Mucosa of stomach (tissue), 1 donor: ENCODE measurements at regions not wholly inside any gene's neighbourhood (a gene's known extent, or its start where the extent isn't known, plus 50 kb on each side); places are given as distances from the start of the nearest gene placed in this dataset.

Source experiments
- H3K27me3 ChIP-seq: one replicate; pipeline ENCODE4 v1.7.0; 2013; ENCODE audit warnings: mild to moderate bottlenecking, low read length; ENCODE audit not compliant: control insufficient read depth, insufficient read depth
- H3K36me3 ChIP-seq: one replicate; pipeline ENCODE4 v1.7.0; 2013; ENCODE audit warnings: low read length; ENCODE audit not compliant: control insufficient read depth, insufficient read depth
- H3K4me1 ChIP-seq: one replicate; pipeline ENCODE4 v1.7.0; 2013; ENCODE audit warnings: mild to moderate bottlenecking, low read length; ENCODE audit not compliant: control insufficient read depth, insufficient read depth
- H3K4me3 ChIP-seq: one replicate; pipeline ENCODE4 v1.7.0; 2013; ENCODE audit warnings: low read length
- H3K9ac ChIP-seq: one replicate; pipeline ENCODE4 v1.7.0; 2013; ENCODE audit warnings: mild to moderate bottlenecking, low read length, moderate library complexity
- H3K9me3 ChIP-seq: one replicate; pipeline ENCODE4 v1.7.0; 2013; ENCODE audit warnings: mild to moderate bottlenecking, low read length, moderate library complexity; ENCODE audit not compliant: control insufficient read depth
- donor health status: Pancreatic carcinoma.

- no peaks in the 10 kb centered on the region for H3K36me3 ChIP-seq
- H3K27me3 ChIP-seq, result no peaks in the 10 kb centered on the region
- no peaks in the 10 kb centered on the region for H3K9me3 ChIP-seq
- no peak overlapping the region for H3K4me3 ChIP-seq
- no peak overlapping the region for H3K9ac ChIP-seq
- H3K4me1 ChIP-seq, result no peaks in the 10 kb centered on the region
Measured at GRCh38 chrX:20654596-20655106, 387.9 kb upstream of the RPS6KA3 start.

GRCh38 chrX:20653070-20653469 lies 386.4 kb upstream of the RPS6KA3 start:
- Histone ChIP-seq H3K4me3 (no peak overlapping the region), H3K27me3 (no peaks in the 10 kb centered on the region), H3K9ac (no peak overlapping the region), H3K4me1 (no peaks in the 10 kb centered on the region), H3K36me3 (no peaks in the 10 kb centered on the region), H3K9me3 (no peaks in the 10 kb centered on the region)

- Histone ChIP-seq H3K27me3 (no peaks in the 10 kb centered on the region), H3K9me3 (no peaks in the 10 kb centered on the region), H3K4me1 (no peaks in the 10 kb centered on the region), H3K9ac (no peak overlapping the region), H3K4me3 (no peak overlapping the region), H3K36me3 (no peaks in the 10 kb centered on the region)
Measured at GRCh38 chrX:20641954-20642353, 375.2 kb upstream of the RPS6KA3 start.

DNA sequence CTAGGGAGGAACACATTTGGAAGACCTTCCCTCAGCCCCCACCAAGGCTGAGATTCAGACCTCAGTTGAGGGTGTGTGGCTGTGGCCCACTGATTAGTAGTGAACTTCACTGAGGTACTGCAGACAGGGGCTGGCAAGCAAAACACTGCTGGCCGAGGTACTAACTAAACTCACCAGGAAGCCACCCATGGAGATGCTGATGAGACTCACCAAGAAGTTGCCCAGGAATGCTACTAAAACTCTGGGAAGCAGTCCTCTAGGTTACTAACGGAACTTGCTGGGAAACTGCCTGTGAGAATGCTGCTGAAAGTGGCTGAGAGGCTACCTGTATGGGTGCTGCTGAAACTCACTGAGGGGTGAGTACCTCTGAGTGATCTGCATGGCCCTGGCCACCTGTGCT lies 372.4 kb upstream of the RPS6KA3 start:
- H3K36me3 ChIP-seq, result no peaks in the 10 kb centered on the region
- H3K9ac ChIP-seq, result no peak overlapping the region
- no peaks in the 10 kb centered on the region for H3K4me1 ChIP-seq
- H3K9me3 ChIP-seq, result no peaks in the 10 kb centered on the region
- no peak overlapping the region for H3K4me3 ChIP-seq
- no peaks in the 10 kb centered on the region for H3K27me3 ChIP-seq

DNA sequence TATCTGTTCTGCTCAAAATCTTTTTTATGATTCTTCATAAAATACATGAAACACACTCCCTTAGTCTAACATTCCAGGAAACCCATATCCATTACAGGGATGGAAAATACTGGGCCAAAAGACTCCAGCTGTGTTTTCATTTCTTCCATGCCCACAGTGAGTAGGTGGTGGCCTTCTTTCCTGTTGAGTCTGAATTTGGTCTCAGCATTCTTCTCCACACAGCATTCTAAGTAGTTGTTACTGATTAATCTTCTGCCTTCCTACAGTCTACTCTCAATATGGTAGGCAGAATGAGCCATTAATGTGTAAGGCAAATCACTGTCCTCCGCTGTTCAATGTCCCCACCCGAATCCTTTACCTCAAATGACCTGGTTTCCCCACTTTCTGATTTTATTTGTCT lies 370.6 kb upstream of the RPS6KA3 start:
- no peaks in the 10 kb centered on the region for H3K27me3 ChIP-seq
- no peaks in the 10 kb centered on the region for H3K4me1 ChIP-seq
- no peaks in the 10 kb centered on the region for H3K9me3 ChIP-seq
- no peak overlapping the region for H3K4me3 ChIP-seq
- no peaks in the 10 kb centered on the region for H3K36me3 ChIP-seq
- H3K9ac ChIP-seq, result no peak overlapping the region

DNA sequence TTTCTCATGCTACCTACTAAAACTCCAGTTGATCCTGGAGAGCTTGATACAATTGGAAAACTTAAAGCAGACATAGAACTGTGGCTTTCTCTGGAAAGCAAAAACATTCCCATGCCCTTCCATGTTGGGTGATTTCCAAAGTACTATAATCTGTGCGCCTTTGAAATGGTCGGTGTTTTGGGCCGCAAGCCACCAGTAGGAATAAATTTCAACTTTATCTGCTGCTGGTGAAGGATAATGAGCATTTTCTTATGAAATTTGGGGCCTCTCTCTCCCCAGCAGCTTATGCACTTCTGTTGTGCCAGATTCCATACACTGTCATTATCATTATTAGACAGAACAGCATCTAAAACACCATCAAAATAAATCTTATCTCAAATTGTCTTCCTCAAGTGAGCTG lies 366.7 kb upstream of the RPS6KA3 start:
- Histone ChIP-seq H3K9me3 (no peaks in the 10 kb centered on the region), H3K36me3 (no peaks in the 10 kb centered on the region), H3K4me1 (no peaks in the 10 kb centered on the region), H3K27me3 (no peaks in the 10 kb centered on the region), H3K4me3 (no peak overlapping the region), H3K9ac (no peak overlapping the region)

- no peak overlapping the region for H3K9ac ChIP-seq
- no peaks in the 10 kb centered on the region for H3K27me3 ChIP-seq
- no peaks in the 10 kb centered on the region for H3K4me1 ChIP-seq
- H3K36me3 ChIP-seq, result no peaks in the 10 kb centered on the region
- no peaks in the 10 kb centered on the region for H3K9me3 ChIP-seq
- H3K4me3 ChIP-seq, result no peak overlapping the region
Measured at GRCh38 chrX:20623448-20623847, 356.7 kb upstream of the RPS6KA3 start.

DNA sequence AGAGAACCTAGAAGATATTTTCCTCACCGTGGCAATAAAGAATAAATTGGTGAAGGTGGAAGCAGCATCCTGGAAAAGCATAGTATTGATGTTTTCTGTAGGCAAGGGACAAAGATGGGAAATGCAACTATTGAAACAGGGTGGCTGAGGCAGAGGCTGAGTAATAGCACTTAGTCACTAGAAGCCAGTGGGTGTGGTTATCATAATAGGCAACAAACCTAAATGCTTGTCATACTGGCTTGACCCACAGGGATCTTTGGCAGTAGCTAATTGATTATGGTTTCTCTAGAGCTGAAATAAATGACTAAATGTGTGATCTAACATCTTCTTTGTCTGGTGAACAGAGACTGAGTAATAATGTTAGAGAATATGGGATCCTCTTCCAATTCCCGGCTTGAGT lies 353.6 kb upstream of the RPS6KA3 start:
- Histone ChIP-seq H3K4me3 (no peak overlapping the region), H3K9me3 (no peaks in the 10 kb centered on the region), H3K4me1 (no peaks in the 10 kb centered on the region), H3K27me3 (no peaks in the 10 kb centered on the region), H3K9ac (no peak overlapping the region), H3K36me3 (no peaks in the 10 kb centered on the region)

GRCh38 chrX:20609916-20610415 lies 343.3 kb upstream of the RPS6KA3 start:
- no peaks in the 10 kb centered on the region for H3K27me3 ChIP-seq
- no peaks in the 10 kb centered on the region for H3K9me3 ChIP-seq
- no peaks in the 10 kb centered on the region for H3K36me3 ChIP-seq
- no peak overlapping the region for H3K9ac ChIP-seq
- H3K4me1 ChIP-seq, result no peaks in the 10 kb centered on the region
- H3K4me3 ChIP-seq, result no peak overlapping the region

- Histone ChIP-seq H3K9me3 (no peaks in the 10 kb centered on the region), H3K4me3 (no peak overlapping the region), H3K4me1 (no peaks in the 10 kb centered on the region), H3K36me3 (no peaks in the 10 kb centered on the region), H3K9ac (no peak overlapping the region), H3K27me3 (no peaks in the 10 kb centered on the region)
Measured at GRCh38 chrX:20606831-20607230, 340.1 kb upstream of the RPS6KA3 start.

- H3K36me3 ChIP-seq, result no peaks in the 10 kb centered on the region
- H3K27me3 ChIP-seq, result no peaks in the 10 kb centered on the region
- no peak overlapping the region for H3K9ac ChIP-seq
- H3K9me3 ChIP-seq, result no peaks in the 10 kb centered on the region
- no peak overlapping the region for H3K4me3 ChIP-seq
- H3K4me1 ChIP-seq, result no peaks in the 10 kb centered on the region
Measured at GRCh38 chrX:20596856-20597255, 330.1 kb upstream of the RPS6KA3 start.

DNA sequence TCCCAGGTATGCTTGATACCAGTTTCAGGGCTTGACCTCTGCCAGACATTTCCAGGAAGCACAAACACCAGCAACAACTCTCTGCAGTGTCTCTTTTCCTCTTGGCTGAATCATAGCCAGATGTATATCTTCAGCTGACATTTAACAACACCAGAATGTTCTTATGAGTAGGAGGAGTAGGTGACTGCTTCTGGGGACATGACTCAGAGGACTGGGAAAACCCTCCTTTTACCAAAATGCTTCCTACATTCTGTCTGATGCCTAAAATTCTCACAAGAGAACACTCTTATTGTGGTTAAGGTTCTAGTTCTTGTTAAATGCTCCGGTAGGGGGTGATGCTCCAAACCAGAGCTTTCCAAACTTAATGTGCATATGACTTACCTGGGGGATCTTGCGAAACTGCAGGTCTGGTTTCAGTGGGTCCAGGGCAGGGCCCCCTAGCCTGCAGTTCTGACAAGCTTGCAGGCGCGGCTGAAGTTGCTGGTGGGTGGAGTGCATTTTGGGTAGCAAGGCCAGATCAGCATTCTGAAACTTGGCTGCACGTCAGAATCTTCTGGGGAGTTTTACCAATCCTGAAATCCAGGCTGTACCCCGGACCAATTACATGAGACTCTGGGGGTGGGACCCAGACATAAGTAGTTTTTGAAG lies 329.3 kb upstream of the RPS6KA3 start:
- H3K9me3 ChIP-seq, result no peaks in the 10 kb centered on the region
- H3K9ac ChIP-seq, result no peak overlapping the region
- H3K36me3 ChIP-seq, result no peaks in the 10 kb centered on the region
- H3K4me3 ChIP-seq, result no peak overlapping the region
- no peaks in the 10 kb centered on the region for H3K27me3 ChIP-seq
- no peaks in the 10 kb centered on the region for H3K4me1 ChIP-seq

GRCh38 chrX:20594985-20595384 lies 328.3 kb upstream of the RPS6KA3 start:
- H3K4me3 ChIP-seq, result no peak overlapping the region
- H3K4me1 ChIP-seq, result no peaks in the 10 kb centered on the region
- no peaks in the 10 kb centered on the region for H3K9me3 ChIP-seq
- no peaks in the 10 kb centered on the region for H3K36me3 ChIP-seq
- no peaks in the 10 kb centered on the region for H3K27me3 ChIP-seq
- no peak overlapping the region for H3K9ac ChIP-seq
